ENCODE measurements at regions not wholly inside any gene's neighbourhood (a gene's known extent, or its start where the extent isn't known, plus 50 kb on each side); places are given as distances from the start of the nearest gene placed in this dataset.

- no peaks in the 10 kb centered on the region for H3K4me1 Mint-ChIP-seq (ENCODE audit: insufficient read depth, unreplicated experiment)
- TF ChIP-seq, protein P1, sequence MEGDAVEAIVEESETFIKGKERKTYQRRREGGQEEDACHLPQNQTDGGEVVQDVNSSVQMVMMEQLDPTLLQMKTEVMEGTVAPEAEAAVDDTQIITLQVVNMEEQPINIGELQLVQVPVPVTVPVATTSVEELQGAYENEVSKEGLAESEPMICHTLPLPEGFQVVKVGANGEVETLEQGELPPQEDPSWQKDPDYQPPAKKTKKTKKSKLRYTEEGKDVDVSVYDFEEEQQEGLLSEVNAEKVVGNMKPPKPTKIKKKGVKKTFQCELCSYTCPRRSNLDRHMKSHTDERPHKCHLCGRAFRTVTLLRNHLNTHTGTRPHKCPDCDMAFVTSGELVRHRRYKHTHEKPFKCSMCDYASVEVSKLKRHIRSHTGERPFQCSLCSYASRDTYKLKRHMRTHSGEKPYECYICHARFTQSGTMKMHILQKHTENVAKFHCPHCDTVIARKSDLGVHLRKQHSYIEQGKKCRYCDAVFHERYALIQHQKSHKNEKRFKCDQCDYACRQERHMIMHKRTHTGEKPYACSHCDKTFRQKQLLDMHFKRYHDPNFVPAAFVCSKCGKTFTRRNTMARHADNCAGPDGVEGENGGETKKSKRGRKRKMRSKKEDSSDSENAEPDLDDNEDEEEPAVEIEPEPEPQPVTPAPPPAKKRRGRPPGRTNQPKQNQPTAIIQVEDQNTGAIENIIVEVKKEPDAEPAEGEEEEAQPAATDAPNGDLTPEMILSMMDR (IDR thresholded peaks at IDR 0.05; ENCODE audit: unreplicated experiment), result no peak
- DNase-seq (ENCODE audit: unreplicated experiment), result no peak
- BruUV-seq (replicated peaks), result no TSS peak
- intact Hi-C loops (cut with micrococcal nuclease), result no loop called here
- POLR2A ChIA-PET, result no interaction called here
- H3K36me3 Mint-ChIP-seq (ENCODE audit: insufficient read depth, unreplicated experiment), result no peaks in the 10 kb centered on the region
- no peak overlapping the region for H3K4me3 Mint-ChIP-seq (ENCODE audit: unreplicated experiment)
- H3K9me3 Mint-ChIP-seq (ENCODE audit: unreplicated experiment), result no peaks in the 10 kb centered on the region
- no peak overlapping the region for H3K27ac Mint-ChIP-seq (ENCODE audit: low read depth, unreplicated experiment)
- CTCF ChIA-PET, result interaction anchor here (0.7 kb wide), 2 partner anchors 71 to 619 kb away, joined by 3 to 5 read pairs; no protein-coding TSS in a partner anchor
- no peaks in the 10 kb centered on the region for H3K27me3 Mint-ChIP-seq (ENCODE audit: insufficient read depth, unreplicated experiment)
These were observed 113.5 kb upstream of the VPREB1 start for GRCh38 chr22:22130953-22131608.

- H3K27me3 Mint-ChIP-seq (ENCODE audit: insufficient read depth, unreplicated experiment), result no peaks in the 10 kb centered on the region
These were observed 115.2 kb upstream of the VPREB1 start for GRCh38 chr22:22129387-22129786.

DNA sequence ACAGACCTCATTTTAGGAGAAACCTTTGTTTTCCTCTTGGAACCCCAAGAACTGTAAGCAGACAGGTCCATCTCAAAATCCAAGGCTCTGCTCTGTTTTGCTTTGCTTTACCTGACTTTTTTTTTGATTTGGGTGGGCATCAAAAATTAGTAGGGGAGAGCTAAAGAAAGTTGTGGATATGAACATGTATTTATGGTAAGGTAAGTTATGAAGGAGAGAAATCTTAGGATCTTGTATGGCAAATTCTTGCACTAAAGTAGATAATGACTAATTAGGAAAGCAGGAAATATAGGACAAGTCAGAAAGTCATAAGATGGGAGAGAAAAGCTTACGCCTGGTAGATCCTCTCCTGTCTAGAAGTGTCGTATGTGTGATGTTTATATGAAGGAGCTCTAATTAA, 116.1 kb upstream of the VPREB1 start:
- Mint-ChIP-seq H3K4me3 (ENCODE audit: unreplicated experiment) (no peak overlapping the region), H3K9me3 (ENCODE audit: unreplicated experiment) (no peaks in the 10 kb centered on the region), H3K27ac (ENCODE audit: low read depth, unreplicated experiment) (no peak overlapping the region), H3K4me1 (ENCODE audit: insufficient read depth, unreplicated experiment) (no peaks in the 10 kb centered on the region), H3K27me3 (ENCODE audit: insufficient read depth, unreplicated experiment) (peaks cover 5% of the 10 kb centered on the region), H3K36me3 (ENCODE audit: insufficient read depth, unreplicated experiment) (no peaks in the 10 kb centered on the region)
- ChIA-PET CTCF (interaction anchor here (1.2 kb wide), 1 partner anchor 58 kb away, joined by 3 read pairs; no protein-coding TSS in a partner anchor), POLR2A (no interaction called here)
- no peak for DNase-seq (ENCODE audit: unreplicated experiment)
- TF ChIP-seq, protein P1 (IDR thresholded peaks at IDR 0.05; ENCODE audit: unreplicated experiment), result no peak
- BruUV-seq (replicated peaks), result no TSS peak
- intact Hi-C loops (cut with micrococcal nuclease), result no loop called here

More at GRCh38 chr22:22129387-22129786, 115.2 kb upstream of the VPREB1 start:
- DNase-seq (ENCODE audit: unreplicated experiment), result no peak
- no peak overlapping the region for H3K4me3 Mint-ChIP-seq (ENCODE audit: unreplicated experiment)
- POLR2A ChIA-PET, result no interaction called here
- H3K9me3 Mint-ChIP-seq (ENCODE audit: unreplicated experiment), result no peaks in the 10 kb centered on the region
- TF ChIP-seq, protein P1 (IDR thresholded peaks at IDR 0.05; ENCODE audit: unreplicated experiment), result no peak
- no TSS peak for BruUV-seq (replicated peaks)
- H3K27ac Mint-ChIP-seq (ENCODE audit: low read depth, unreplicated experiment), result no peak overlapping the region
- no peaks in the 10 kb centered on the region for H3K36me3 Mint-ChIP-seq (ENCODE audit: insufficient read depth, unreplicated experiment)
- intact Hi-C loops (cut with micrococcal nuclease), result no loop called here
- CTCF ChIA-PET, result no interaction called here
- H3K4me1 Mint-ChIP-seq (ENCODE audit: insufficient read depth, unreplicated experiment), result no peaks in the 10 kb centered on the region

DNA sequence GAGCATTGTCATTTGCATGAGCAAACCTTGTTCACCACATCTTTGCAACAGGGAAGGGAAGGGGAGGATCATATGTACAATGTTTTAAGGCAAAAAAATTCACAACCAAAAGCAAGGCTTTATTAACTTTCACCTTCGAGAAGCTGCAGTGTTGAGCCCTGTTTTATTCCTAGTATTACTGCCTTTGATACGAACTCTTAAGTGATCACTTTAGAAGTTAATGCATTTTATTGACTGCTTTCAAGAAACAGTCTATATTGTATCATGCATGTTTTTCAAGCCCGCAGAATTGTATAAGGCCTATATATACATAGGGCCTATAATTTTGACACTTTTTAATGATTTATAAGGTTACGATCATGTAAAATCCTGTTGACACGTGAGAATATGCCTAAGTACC, 117.5 kb upstream of the VPREB1 start:
- TF ChIP-seq, protein P1 (IDR thresholded peaks at IDR 0.05; ENCODE audit: unreplicated experiment), result no peak

More for the DNA sequence above, 117.5 kb upstream of the VPREB1 start:
- POLR2A ChIA-PET, result no interaction called here
- Mint-ChIP-seq H3K36me3 (ENCODE audit: insufficient read depth, unreplicated experiment) (no peaks in the 10 kb centered on the region), H3K4me3 (ENCODE audit: unreplicated experiment) (no peak overlapping the region), H3K27me3 (ENCODE audit: insufficient read depth, unreplicated experiment) (peaks cover 17% of the 10 kb centered on the region), H3K4me1 (ENCODE audit: insufficient read depth, unreplicated experiment) (no peaks in the 10 kb centered on the region), H3K9me3 (ENCODE audit: unreplicated experiment) (no peaks in the 10 kb centered on the region), H3K27ac (ENCODE audit: low read depth, unreplicated experiment) (no peak overlapping the region)
- DNase-seq (ENCODE audit: unreplicated experiment), result no peak
- no TSS peak for BruUV-seq (replicated peaks)
- CTCF ChIA-PET, result interaction anchor here (0.7 kb wide), 2 partner anchors 17 to 241 kb away, joined by 3 to 4 read pairs; no protein-coding TSS in a partner anchor
- intact Hi-C loops (cut with micrococcal nuclease), result no loop called here

All from MCF 10A (cell line).